NCI-H82 (cell line): ENCODE measurements at regions not wholly inside any gene's neighbourhood (a gene's known extent, or its start where the extent isn't known, plus 50 kb on each side); places are given as distances from the start of the nearest gene placed in this dataset.
"Not testable (repeated sequence)": the region's sequence is repeated elsewhere in the genome, so short reads cannot be mapped to it uniquely, and the experiment has no call there.

ENCODE experiments used
- DNase-seq: peaks from one replicate; lab custom pipeline; 2025; lab: John Stamatoyannopoulos, UW

DNA sequence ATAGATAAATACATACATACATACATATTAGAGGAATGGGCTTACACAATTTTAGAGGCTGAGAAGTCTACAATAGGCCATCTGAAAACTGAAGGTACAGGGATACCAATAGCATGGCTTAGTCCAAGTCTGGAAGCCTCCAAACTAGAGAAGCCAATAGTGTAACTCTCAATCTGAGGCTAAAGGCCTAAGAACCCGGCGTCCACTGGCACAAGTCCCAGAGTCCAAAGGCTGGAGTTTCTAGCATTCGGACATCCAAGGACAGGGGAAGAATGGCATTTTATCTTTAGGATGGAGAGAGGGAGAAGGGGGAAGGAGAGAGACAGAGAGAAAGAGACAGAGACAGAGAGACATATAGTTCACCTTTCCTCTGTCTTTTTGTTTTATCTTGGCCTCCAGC, 63.7 kb upstream of the SYT4 start:
- no peak for DNase-seq

GRCh38 chr18:43350176-43350575, 72.9 kb upstream of the SYT4 start:
- no peak for DNase-seq

DNA sequence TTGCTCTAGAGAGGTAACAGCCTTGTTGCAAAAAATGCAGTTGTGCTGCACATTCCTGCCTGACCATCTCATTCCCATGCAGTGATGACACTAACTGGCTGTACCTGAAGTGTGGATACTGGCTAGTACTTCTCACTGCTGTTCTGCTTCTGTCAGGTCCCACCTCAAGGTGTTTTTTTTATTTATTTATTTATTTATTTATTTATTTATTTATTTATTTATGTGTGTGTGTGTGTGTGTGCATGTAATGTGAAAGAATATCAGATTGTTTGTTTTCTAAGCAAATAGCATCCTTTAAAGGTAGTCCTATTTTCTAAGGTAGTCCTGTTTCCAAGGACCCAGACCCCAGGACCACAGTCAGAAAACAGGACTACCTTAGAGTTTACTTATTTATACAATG, 87.2 kb upstream of the SYT4 start:
- DNase-seq, result no peak

DNA sequence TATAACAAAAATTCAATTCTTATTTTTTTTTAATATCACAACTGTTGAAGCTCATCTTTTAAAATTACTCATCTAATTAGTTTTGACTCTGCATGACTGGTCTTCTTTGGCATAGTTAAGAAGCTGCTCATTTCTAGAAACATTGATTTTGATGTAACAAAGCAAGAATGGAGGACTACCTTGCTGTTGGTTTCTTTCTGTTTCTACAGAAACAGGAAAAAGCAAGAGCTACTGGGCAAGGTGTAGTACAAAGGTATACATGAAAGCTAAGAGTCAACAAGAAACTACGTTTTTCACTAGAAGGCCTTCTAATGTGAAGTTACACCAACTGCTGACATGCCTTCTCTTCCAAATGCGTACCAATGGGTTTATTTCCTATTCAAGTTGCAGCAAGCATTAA, 90.6 kb upstream of the SYT4 start:
- DNase-seq, result no peak

GRCh38 chr18:43369311-43369710, 92.0 kb upstream of the SYT4 start:
- DNase-seq, result not testable (repeated sequence)

DNA sequence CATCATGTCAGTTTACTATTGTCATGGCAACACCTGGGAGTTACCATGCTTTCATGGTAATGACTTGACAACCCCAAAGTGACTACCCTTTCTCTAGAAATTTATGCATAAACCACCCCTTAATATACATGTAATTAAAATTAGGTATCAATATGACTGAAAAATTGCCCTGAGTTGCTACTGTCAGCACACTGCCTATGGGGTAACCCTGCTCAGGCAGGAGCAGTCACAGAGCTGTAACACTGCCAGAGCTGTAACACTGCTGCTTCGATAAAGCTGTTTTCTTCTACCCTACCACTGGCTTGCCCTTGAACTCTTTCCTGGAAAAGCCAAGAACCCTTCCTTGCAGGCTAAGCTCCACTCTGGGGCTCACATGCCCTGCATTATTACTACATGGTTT, 95.5 kb upstream of the SYT4 start:
- no peak for DNase-seq

- DNase-seq, result no peak
Observed at GRCh38 chr18:43380104-43380672, 102.9 kb upstream of the SYT4 start.

DNA sequence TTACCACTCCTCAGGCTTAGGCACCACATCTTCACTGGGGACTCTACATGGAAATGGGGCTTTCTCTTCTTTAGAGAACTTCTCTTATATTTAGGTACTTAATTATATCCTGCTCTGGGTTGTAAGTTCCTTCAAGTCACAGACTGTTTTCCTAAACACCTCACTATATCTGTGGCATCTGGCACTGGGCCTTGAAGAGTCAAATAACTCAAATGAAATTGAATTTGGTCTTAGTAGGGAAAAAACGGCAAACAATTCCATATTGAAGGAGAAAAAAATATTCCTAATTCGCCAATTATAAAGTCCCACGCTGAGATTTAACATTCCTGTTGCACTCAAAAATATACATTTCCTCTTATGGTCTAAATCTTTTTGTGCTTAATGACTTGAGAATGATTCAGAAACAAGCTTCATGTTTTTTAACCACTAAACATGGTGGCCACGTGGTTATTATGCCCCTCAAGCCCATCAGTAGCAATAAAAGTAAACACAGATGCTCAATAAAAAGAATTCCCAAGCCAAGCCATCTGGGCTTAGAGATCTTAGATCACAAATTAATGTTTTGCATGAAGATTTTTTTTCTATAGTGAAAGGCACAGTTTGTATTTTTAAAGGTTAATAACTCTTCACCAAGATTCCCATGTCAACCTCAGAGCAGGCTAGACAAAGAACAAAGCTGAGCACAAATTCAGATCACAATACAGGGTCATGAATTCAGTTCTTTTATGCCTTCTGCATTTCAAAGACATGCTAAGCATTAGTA, 105.5 kb upstream of the SYT4 start:
- no peak for DNase-seq

DNA sequence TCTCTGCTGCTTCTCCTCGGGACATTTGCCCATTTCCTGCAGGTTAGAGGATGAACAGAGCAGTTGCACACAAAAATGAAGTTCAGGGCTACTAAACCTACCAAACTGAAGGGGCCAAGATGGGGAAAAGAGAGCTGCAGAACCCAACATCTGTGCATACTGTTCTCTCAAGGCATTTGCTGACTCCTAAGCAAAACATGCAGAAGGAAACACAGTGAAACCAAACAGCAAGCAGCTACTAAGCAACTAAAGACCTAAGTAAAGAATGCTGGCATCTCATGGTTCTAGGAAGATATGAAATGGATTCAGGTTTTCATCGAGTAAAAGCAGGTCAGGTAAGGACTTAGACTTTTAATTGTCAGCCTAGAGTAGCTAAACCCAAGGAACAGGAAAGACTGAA, 111.9 kb upstream of the SYT4 start:
- no peak for DNase-seq

- no peak for DNase-seq
Observed at GRCh38 chr18:43392168-43392567, 114.9 kb upstream of the SYT4 start.

- no peak for DNase-seq
Observed at GRCh38 chr18:43393174-43393573, 115.9 kb upstream of the SYT4 start.

- peak; percentile 55 for DNase-seq
Observed at GRCh38 chr18:43396266-43396665, 119.0 kb upstream of the SYT4 start.

DNA sequence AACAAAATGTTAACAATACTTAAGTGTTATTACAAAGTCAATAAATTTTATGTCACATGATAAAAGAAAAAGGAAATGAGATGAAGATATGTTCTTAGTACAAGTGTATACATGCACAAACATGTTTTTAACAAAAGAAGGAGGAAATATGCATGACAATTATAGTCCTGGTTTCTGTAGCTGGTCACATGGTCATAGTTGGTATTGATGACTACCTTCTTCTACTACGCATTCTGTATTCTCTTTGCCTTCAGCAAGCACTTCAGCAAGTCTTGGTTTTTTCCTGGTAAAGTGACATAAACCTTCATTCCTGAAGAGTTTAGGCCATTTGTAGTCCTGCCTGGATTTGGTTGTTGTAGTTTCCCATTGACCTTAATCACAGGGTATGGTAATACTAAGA, 121.3 kb upstream of the SYT4 start:
- DNase-seq, result no peak

DNA sequence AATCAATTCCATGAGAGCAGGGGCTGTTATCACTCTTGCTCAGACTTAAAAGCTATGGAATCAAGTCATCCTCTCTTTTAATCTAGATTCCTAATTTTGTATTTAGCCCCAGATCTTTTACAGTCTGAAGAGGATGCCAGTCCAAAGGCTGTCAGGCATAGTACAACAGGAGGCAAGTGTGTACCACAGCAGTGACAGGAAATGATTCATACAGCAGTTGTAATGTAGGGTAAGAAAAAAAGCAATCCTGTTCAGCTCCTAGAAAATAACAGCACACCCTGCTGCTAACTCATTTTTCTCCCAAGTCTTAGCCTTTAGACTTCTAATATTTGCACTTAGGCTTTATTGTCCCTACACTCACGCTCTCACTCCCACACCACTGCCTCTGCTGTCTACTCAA, 127.8 kb upstream of the SYT4 start:
- no peak for DNase-seq

GRCh38 chr18:43414006-43414405, 136.7 kb upstream of the SYT4 start:
- DNase-seq, result no peak

- DNase-seq, result no peak
Observed at GRCh38 chr18:43420091-43420490, 142.8 kb upstream of the SYT4 start.

DNA sequence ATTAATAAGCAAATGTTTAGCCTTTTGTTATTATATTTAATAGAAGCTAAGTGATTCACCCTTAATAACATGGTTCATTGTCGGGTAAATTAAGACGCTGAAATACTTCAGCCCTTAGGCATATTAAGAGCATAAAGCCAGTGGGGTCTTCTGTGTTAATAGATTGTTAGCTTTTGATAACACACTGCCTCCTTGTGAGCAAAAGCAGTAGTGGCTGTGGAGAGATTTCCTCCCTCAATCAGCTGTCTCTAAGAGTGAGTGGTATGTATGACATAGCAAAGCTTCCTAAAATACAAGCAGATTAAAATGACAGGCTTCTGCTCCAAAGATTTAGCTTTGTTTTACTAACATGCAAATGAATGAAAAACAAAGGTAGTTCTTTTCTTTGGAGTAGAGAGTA, 143.7 kb upstream of the SYT4 start:
- peak; percentile 52 for DNase-seq

DNA sequence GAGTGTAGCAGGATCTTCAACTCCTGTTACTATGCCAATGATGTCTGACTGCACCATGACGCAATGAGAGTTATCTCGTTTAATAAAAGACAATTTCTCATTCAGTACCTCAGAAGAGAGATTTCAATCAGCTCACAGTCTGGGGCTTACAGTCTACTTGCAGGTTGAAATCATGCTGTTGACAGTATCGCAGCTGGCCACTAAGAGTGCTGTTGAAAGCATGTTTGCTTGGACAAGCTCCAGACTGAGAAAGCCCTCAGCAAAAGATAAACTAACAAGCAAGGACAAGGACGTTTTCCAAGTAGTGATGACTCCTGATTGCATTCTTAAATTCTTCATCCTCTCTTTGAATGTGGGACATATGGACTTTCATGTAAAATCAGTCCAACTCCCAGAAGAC, 145.2 kb upstream of the SYT4 start:
- DNase-seq, result peak; percentile 49

GRCh38 chr18:43435851-43436250, 158.6 kb upstream of the SYT4 start:
- peak; percentile 28 for DNase-seq

- DNase-seq, result no peak
Observed at GRCh38 chr18:43442131-43442530, 164.8 kb upstream of the SYT4 start.

- DNase-seq, result no peak
Observed at GRCh38 chr18:43442571-43442970, 165.3 kb upstream of the SYT4 start.

GRCh38 chr18:43465483-43465882, 188.2 kb upstream of the SYT4 start:
- no peak for DNase-seq

GRCh38 chr18:43471873-43472272, 194.6 kb upstream of the SYT4 start:
- DNase-seq, result no peak

DNA sequence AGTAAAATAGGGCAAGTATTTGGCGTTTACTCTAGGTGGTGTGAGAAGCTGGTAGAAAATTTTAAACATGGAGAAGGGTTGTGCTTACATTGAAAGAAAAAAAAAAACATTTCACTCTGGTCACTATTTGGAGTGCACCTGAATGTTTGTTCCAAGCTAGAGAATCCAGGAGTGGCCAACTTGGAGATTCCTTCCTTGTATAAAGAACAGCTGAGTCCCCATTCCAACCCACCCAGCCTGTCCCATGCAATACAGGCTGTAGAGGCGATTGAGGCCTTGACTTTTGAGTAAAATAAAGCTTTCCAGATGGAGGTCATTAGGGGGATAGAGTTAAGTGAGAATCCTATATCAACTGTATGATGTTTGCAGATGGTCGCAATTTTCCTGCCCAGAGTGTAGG, 203.8 kb upstream of the SYT4 start:
- DNase-seq, result no peak
